PC-3 (cell line): ENCODE measurements at regions not wholly inside any gene's neighbourhood (a gene's known extent, or its start where the extent isn't known, plus 50 kb on each side); places are given as distances from the start of the nearest gene placed in this dataset.

Experiments
- ATAC-seq: fragments of 200-7000 bp; cut with Tn5 transposase; 2 replicates; pipeline ENCODE4 v1.9.1; 2020; ENCODE audit warnings: mild to moderate bottlenecking, moderate library complexity
- BruUV-seq: library from RNA; stranded (reverse); fragments of 400-500 nt; replicated peaks from 2 replicates; lab custom pipeline; 2021; lab: Mats Ljungman, UMichigan
- CTCF ChIA-PET: fragments of 300-600 bp; sonication (Branson Sonifier 250); formaldehyde crosslinking; loops from one replicate; lab custom pipeline; 2022; ENCODE audit warnings: antibody characterized with exemption; lab: Charles Lee
- POLR2A ChIA-PET: fragments of 300-600 bp; sonication (Branson Sonifier 250); formaldehyde crosslinking; loops from one replicate; lab custom pipeline; 2022; ENCODE audit warnings: antibody characterized with exemption; ENCODE audit not compliant: unreplicated experiment; lab: Charles Lee
- DNase-seq: peaks from one replicate; pipeline ENCODE4 v3.0.0-alpha.2; 2015
- H2AFZ ChIP-seq: fragments of 300-600 bp; sonication (generic); 2 replicates; pipeline ENCODE4 v1.6.0; 2016; ENCODE audit warnings: antibody characterized with exemption, low read length
- H3F3A ChIP-seq: fragments of 300-600 bp; sonication (generic); one replicate; pipeline ENCODE4 v1.6.0; 2017; ENCODE audit warnings: antibody characterized with exemption, low read length, control low read depth, mild to moderate bottlenecking; ENCODE audit not compliant: unreplicated experiment
- H3K27ac ChIP-seq: fragments of 300-600 bp; sonication (generic); 2 replicates; pipeline ENCODE4 v1.5.1; 2016; ENCODE audit warnings: mild to moderate bottlenecking, low read length
- H3K27me3 ChIP-seq: fragments of 300-600 bp; sonication (generic); 2 replicates; pipeline ENCODE4 v1.6.1; 2016; ENCODE audit warnings: low read length, mixed read lengths
- H3K36me3 ChIP-seq: fragments of 300-600 bp; sonication (generic); 2 replicates; pipeline ENCODE4 v1.6.1; 2016; ENCODE audit warnings: low read depth, mixed run types, low read length, mixed read lengths
- H3K4me1 ChIP-seq: fragments of 300-600 bp; sonication (generic); 2 replicates; pipeline ENCODE4 v1.5.1; 2016; ENCODE audit warnings: low read length; ENCODE audit not compliant: insufficient read depth
- H3K4me2 ChIP-seq: fragments of 300-600 bp; sonication (generic); 2 replicates; pipeline ENCODE4 v1.6.0; 2016; ENCODE audit warnings: low read length
- H3K4me3 ChIP-seq: fragments of 300-600 bp; sonication (generic); 2 replicates; pipeline ENCODE4 v1.5.1; 2016; ENCODE audit warnings: mild to moderate bottlenecking, low read length, mixed read lengths
- H3K79me2 ChIP-seq: fragments of 300-600 bp; sonication (generic); 2 replicates; pipeline ENCODE4 v1.6.1; 2017; ENCODE audit warnings: low read length, mixed read lengths
- H3K9ac ChIP-seq: fragments of 300-600 bp; sonication (generic); 2 replicates; pipeline ENCODE4 v1.6.0; 2016; ENCODE audit warnings: mild to moderate bottlenecking, low read length
- H3K9me2 ChIP-seq: fragments of 300-600 bp; sonication (generic); replicated peaks from 2 replicates; pipeline ENCODE4 v1.6.1; 2016; ENCODE audit warnings: mixed run types, low read length, mixed read lengths
- H3K9me3 ChIP-seq: fragments of 300-600 bp; sonication (generic); 2 replicates; pipeline ENCODE4 v1.6.1; 2016; ENCODE audit warnings: low read length, mixed read lengths
- H4K20me1 ChIP-seq: fragments of 300-600 bp; sonication (generic); 2 replicates; pipeline ENCODE4 v1.6.1; 2016; ENCODE audit warnings: low read length, mixed read lengths
- CTCF ChIP-seq: fragments of 300-600 bp; sonication (generic); conservative IDR thresholded peaks from 2 replicates; pipeline ENCODE4 v1.5.1; 2017; ENCODE audit warnings: antibody characterized with exemption, low read depth, mild to moderate bottlenecking, low read length
- EZH2 ChIP-seq: fragments of 300-600 bp; sonication (generic); IDR thresholded peaks from one replicate; pipeline ENCODE4 v1.6.1; 2017; ENCODE audit warnings: antibody characterized with exemption, mild to moderate bottlenecking, low read length; ENCODE audit not compliant: unreplicated experiment
- EZH2phosphoT487 ChIP-seq: fragments of 300-600 bp; sonication (generic); IDR thresholded peaks from 2 replicates; pipeline ENCODE4 v1.6.1; 2018; ENCODE audit warnings: mild to moderate bottlenecking, antibody characterized with exemption, low read length, borderline replicate concordance
- intact Hi-C: fragments of 100-400 bp; cut with micrococcal nuclease; formaldehyde crosslinking; loops from 2 replicates; pipeline ENCODE4 v1.9.0; 2023

- peak; percentile 70 for DNase-seq
- intact Hi-C loops = loop anchor here (5.0 to 10.0 kb wide), 3 partner anchors 83 to 176 kb away; no protein-coding TSS in a partner anchor
- no peak overlapping the region for H2AFZ ChIP-seq
Observed at GRCh38 chr7:54960517-54960916, 58.3 kb upstream of the EGFR start.

GRCh38 chr7:54961391-54961790, 57.4 kb upstream of the EGFR start:
- peak overlapping the region; percentile 84 for H3K27ac ChIP-seq
- no peaks in the 10 kb centered on the region for H4K20me1 ChIP-seq
- peak; percentile 68 for ATAC-seq
- peak overlapping the region; percentile 54; the same call in 1 of the 2 replicates for H3K9ac ChIP-seq
- no peaks in the 10 kb centered on the region for H3K27me3 ChIP-seq
- POLR2A ChIA-PET = interaction anchor here (0.6 kb wide), 1 partner anchor 200 kb away, joined by 3 read pairs; no protein-coding TSS in a partner anchor
- TF ChIP-seq CTCF = no peak
- TF ChIP-seq EZH2 = no peak
- TF ChIP-seq EZH2phosphoT487 = no peak
- no peaks in the 10 kb centered on the region for H3K79me2 ChIP-seq
- no peak overlapping the region for H2AFZ ChIP-seq
- intact Hi-C loops = loop anchor here (5.0 to 10.0 kb wide), 3 partner anchors 84 to 177 kb away; no protein-coding TSS in a partner anchor
- H3K36me3 ChIP-seq = no peaks in the 10 kb centered on the region
- CTCF ChIA-PET = no interaction called here
- no peaks in the 10 kb centered on the region for H3K9me3 ChIP-seq
- H3K4me3 ChIP-seq = no peak overlapping the region; the same call in 1 of the 2 replicates
- H3K4me2 ChIP-seq = peak overlapping the region; percentile 51
- BruUV-seq = no TSS peak
- DNase-seq = peak; percentile 88
- H3K4me1 ChIP-seq = peaks cover 40% of the 10 kb centered on the region
- H3K9me2 ChIP-seq = no peaks in the 10 kb centered on the region
- H3F3A ChIP-seq = no peaks in the 10 kb centered on the region

More at GRCh38 chr7:54960517-54960916, 58.3 kb upstream of the EGFR start:
- no peak overlapping the region for H3K4me3 ChIP-seq
- H3K9ac ChIP-seq = peak overlapping the region; percentile 54
- TF ChIP-seq EZH2 = no peak
- TF ChIP-seq EZH2phosphoT487 = no peak
- no peak for TF ChIP-seq CTCF
- H3K9me3 ChIP-seq = no peaks in the 10 kb centered on the region
- peak overlapping the region; percentile 51 for H3K4me2 ChIP-seq
- H3F3A ChIP-seq = no peaks in the 10 kb centered on the region
- ChIA-PET CTCF (no interaction called here), POLR2A (no interaction called here)
- no peaks in the 10 kb centered on the region for H4K20me1 ChIP-seq
- H3K4me1 ChIP-seq = peaks cover 39% of the 10 kb centered on the region
- H3K79me2 ChIP-seq = no peaks in the 10 kb centered on the region
- no peaks in the 10 kb centered on the region for H3K9me2 ChIP-seq
- H3K27me3 ChIP-seq = no peaks in the 10 kb centered on the region
- ATAC-seq = peak; percentile 47
- no TSS peak for BruUV-seq
- H3K27ac ChIP-seq = peak overlapping the region; percentile 84
- no peaks in the 10 kb centered on the region for H3K36me3 ChIP-seq

- Histone ChIP-seq H3K27me3 (no peaks in the 10 kb centered on the region), H3K9me2 (no peaks in the 10 kb centered on the region), H3K4me3 (no peak overlapping the region), H3K9me3 (no peaks in the 10 kb centered on the region), H3K9ac (no peak overlapping the region), H3K79me2 (no peaks in the 10 kb centered on the region), H3K4me2 (no peak overlapping the region), H3K4me1 (peaks cover 57% of the 10 kb centered on the region), H3F3A (no peaks in the 10 kb centered on the region), H4K20me1 (no peaks in the 10 kb centered on the region), H3K36me3 (no peaks in the 10 kb centered on the region), H3K27ac (peak overlapping the region; percentile 75), H2AFZ (no peak overlapping the region)
- BruUV-seq = no TSS peak
- ChIA-PET POLR2A (no interaction called here), CTCF (no interaction called here)
- DNase-seq (no peak), ATAC-seq (no peak)
- TF ChIP-seq EZH2 (no peak), CTCF (no peak), EZH2phosphoT487 (no peak)
- intact Hi-C loops = loop anchor here (5.0 to 10.0 kb wide), 3 partner anchors 86 to 178 kb away; no protein-coding TSS in a partner anchor
Observed at GRCh38 chr7:54963155-54963554, 55.7 kb upstream of the EGFR start.
